GM18867 (cell line): ENCODE measurements at regions not wholly inside any gene's neighbourhood (a gene's known extent, or its start where the extent isn't known, plus 50 kb on each side); places are given as distances from the start of the nearest gene placed in this dataset.

Source experiments
- ATAC-seq: cut with Tn5 transposase; IDR thresholded peaks from one replicate; pipeline ENCODE4 v1.9.1; 2021; ENCODE audit warnings: mild to moderate bottlenecking, moderate library complexity; ENCODE audit not compliant: unreplicated experiment

DNA sequence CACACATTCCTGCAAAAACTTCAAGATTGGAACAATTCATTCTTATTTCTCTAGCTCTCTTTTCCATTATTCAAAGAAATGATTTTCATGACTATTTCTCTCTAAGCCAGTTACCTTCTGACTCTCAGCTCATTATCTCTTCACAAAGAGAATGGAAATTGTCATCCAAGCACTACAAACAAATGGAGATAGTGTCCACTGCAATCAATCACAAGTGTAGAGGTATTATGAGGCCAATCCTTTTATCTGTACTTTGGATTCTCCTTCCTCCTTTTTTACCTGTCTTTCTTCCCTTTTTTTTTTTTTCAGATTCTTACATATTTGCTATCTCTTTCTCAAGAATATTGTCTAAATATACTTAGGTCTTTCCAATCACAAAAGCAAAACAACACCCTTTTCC lies 497.7 kb upstream of the MEF2C start:
- no peak for ATAC-seq

DNA sequence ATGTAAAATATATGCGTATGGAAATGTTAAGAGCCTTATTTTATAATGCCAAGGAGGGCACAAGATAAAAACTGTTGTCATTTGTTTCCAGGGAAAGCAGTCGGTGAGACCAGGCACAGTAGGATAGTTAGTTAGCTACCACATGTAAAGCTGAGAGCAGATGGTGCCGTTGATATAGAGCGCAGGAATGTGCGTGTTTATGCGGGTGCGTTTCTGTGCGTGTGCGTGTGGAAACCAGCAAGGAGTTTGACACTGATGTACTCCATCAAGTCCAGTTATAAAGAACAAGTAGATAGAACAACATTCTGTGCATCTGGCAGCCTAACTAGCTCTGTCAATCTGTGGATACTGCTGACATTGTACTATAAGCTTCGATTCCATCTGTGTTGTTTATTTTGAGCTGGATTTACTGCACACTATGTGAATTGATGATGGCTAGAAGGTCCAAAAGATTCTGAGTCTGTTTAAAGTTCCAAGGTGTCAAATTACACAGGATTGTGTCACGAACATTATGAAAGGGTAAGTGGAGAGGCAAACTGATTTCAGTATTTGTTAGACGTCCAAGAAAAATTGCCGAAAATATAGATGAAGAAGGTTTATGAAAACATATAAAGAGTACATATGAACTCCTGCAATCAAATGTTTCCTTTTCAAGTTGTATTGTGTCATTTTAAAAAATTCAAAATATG lies 494.9 kb upstream of the MEF2C start:
- no peak for ATAC-seq

DNA sequence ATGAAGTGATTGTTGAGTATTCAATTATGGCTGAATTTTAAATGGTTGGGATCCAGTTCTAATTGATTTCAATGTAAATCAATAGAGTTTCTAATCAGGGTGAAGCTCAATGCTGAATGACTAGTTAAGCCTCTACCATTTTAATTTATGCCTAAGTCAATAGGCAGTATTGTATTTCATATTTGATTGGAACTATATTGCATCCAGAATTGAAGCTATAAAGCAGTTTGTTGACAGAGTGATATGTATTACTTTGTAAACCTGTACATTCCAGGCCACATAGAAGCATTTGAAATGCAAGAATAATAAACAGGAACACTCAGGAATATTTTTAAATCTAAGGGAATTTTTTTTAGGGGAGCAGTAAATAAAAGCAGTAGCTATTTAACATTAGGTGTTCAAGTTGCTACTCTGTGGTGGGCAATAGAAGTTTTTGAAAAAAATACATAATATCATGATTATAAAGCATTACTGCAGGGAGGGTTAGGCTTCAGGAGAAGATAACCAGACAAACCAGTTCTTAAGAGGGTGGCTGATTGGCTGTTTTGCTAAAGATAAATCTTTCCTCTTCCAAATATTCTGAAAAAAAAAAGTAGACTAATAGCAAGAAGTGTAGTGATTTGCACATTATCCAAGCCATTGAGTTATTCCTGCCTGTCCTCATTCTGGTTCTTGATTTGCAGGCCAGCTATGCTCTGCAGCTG lies 492.0 kb upstream of the MEF2C start:
- no peak for ATAC-seq

DNA sequence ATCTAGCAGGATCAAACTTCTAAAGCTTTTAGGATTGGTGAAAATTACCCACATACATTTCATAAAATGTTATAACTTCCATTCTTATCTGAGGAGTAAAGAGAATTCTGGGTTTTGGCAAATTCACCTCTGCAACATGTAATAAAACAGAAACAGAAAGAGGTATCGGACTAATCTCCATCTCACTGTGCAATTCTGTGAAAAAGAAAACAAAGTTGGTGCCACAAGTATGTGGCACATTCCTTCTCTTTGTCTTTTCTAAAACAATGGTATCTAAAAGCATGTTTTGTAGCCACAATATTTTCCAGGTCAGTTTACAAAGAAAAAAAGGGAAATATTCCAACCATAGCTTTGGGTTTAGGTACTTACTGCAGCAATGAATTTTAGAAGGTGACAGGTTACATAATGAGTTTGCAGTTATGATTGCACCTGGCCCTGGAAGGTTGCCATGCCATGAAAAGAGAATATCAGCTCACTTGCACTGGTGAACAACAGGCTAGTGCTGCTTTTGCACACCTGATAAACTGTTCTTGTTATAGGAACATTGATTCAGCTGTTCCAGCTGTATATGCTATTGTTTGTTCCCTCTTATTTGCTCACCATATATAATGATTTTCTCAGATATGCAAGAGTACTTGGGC lies 491.3 kb upstream of the MEF2C start:
- peak; percentile 58 for ATAC-seq

DNA sequence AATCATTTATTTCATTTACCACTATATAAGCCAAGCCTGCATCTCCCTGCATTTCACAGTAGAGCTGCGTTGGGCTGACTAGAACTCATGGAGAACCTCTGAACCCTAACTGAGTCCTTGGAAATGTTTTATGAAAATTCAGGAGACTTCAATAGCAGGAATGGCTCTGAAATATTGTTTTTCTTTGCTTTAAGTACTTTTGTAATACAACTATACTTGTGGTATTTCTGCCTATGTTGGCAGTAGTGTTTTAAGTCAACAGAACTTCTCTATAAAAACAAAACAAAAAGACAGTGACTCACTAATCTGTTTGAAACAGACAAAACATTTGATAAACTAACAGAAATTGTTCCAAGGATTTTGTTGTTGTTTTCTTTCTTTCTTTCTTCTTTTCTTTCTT lies 489.2 kb upstream of the MEF2C start:
- no peak for ATAC-seq

DNA sequence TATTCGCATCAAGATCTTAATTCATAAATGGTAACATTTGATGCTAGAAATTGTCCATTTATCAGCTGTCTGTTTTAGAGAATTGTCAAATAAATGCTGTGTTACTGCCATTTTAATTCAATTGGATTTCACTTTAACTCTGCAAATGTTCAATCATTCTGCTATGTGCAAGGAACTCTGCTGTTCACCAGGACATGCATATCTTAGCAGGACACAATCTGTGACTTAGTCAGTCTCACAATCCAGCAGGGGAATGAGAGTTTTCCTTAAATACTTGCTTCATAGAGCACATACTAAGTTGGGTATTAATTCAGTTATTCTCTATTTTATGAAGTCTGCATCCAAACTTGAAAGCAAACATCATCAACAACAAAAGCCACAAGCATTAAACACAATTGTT lies 488.7 kb upstream of the MEF2C start:
- ATAC-seq: no peak

DNA sequence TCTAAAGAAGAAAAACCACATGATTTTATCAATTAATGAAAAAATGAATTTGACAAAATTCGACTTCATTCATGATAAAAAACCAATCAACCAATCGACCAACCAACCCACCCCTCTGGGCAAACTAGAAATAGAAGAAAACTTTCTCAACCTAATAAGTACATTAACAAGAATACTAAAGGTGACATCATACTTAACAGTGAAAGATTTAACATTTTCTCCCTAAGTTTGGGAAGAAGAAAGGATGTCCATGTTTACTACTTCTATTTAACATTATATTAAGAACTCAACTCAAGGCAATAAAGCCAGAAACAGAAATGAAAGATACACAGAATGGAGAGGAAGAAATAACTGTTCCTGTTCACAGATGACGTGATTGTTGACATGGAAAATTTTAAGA lies 476.1 kb upstream of the MEF2C start:
- no peak for ATAC-seq

DNA sequence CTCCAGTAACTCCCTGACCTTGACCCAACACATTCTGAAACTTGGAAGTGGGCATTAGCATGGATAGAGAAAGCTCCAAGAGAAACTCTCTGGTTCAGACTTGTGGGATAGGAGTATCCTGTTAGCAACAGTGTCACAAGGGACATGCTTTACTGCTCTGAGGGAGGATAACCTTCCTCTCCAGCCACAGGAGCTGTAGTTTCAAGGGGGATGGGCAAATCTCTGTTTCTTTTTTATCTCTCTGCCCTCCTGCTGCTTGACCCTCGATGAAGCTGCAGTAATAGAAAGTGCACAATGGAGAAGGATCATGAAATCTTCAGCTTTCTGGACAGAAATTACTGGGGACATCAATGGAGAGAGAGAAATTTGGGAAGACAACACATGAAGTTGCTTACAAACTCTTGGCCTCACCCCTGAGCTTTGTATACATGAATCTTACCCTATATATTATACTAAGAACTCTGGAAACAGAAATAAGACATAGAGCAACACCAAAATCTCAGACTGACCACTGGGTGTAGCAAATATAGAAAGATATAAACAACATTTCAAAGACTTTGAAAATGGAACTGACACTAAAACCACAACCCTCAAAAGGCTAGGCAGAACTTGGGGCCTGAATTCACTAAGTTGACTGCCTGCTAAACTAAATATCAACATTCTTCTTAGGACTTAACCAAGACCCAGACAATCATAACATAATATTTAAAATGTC lies 471.0 kb upstream of the MEF2C start:
- ATAC-seq: peak; percentile 85

DNA sequence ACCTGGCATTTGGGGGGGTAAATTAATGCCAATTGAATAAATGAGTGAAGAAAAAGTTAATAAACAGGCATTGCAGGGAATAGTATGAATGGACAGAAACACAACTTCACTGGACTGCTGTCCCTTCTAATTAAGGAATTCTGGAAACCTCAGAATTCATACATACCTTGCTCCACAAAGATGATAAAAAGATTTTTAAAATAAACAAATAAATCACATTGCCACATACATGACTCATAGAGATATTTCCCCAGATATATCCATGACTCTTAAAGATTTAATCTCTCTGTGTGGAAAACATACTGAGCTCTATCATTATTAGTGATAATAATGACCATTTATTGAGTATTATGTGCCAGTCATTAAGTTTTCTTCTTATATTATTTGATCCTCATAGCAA lies 469.0 kb upstream of the MEF2C start:
- no peak for ATAC-seq

DNA sequence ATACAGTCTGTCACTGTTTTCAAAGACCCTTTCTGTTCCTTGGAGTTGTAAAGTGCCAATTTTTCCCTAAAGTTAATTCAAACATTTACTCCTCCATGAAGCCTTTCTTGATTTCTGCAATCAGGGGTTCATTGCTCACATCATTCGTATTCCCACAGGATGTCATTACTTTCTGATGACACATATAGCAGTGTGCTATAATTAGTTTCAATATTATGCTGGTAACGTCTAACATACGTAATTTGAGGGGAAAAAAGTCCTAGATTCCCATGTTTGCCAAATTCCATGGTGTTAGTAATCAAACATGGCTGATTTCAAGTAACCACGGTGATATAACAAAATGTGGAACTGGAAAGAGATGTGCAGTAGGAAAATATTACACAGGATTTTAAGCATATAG lies 468.2 kb upstream of the MEF2C start:
- ATAC-seq: no peak

DNA sequence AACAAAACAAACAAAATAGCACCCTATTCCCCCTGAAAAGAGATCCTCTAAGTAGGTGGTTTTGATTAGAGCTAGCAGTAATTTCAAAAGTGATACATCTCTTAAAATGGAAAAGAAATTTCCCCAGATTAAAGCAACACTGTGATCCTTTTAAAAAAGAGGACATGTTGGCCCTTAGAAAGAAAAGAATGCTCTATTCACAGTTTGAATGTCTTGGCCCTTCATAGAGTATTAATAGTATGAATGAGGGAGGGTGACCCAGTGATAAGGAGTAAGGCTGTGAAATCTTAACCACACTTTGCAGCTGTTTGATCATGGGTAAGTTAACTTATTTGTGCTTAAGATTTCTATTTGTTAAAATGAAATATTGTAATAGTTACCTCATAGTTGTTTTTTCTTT lies 467.7 kb upstream of the MEF2C start:
- ATAC-seq: no peak

DNA sequence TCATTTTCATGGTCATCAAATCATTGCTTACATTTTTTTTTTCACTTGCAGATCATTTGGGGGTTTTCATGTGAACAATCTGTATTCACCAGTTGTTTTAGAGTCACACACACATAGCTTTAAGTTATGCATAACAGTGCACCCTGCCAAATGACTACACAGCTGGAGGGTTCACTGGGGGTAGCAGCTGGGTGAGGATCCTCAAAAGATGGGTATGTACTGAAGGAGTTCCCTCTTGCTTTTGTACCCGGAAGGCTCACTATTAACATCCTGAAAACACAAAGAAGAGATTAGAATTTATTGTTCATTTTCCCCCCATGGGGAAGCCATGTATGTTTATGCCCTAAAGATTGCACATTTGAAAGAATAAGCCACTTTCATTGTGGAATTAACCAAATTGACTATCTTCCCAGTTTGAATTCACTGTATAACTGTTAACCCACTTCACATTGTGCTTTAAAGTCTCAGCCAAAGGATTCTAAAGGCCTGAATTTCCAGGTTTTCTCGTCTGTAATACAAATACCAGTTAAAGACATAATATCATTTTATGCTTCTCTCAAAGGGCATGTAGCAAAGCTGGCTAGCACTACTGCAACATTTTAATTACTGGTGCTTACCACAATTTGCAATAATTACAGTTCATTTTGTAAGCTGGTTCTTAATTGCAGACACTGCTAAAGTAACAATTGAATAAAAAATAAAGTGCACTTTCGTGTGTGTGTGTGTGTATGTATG lies 466.4 kb upstream of the MEF2C start:
- no peak for ATAC-seq

DNA sequence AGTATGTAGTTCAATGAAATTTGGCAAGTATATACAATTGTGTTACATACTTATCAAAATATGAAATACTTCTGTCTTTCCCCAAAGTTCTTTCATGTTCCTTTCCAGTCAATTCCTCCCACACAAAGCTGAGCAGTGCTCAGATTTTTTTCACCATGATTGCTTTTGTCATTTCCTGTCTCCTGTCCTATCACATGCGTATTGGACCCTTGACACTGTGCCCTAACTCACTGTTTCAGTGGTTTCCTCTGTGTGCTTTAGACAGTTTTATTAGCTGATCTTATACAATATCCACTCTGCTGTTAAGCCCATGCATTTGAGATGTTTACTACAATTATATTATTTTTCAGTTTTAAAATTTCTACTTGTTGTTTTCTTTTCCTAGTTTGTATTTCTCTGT lies 463.6 kb upstream of the MEF2C start:
- ATAC-seq: no peak

DNA sequence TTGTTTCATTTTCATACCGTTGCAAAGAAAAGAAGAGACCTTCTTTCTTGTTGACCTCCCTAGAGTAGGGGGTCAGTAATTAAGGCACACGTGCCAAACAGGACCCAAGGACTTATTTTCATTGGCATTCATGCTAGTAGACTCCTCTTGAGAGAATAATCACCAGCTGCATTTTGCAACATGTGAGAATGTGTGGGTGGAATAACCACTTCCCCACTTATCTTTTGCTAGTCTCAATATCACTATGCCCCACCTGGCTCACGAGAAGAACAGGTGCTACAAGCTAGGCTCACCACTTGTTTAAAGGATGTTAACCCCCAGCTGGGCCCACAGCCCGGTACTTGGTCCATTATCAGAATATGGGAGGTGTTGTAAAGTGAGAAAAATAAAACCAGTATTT lies 460.7 kb upstream of the MEF2C start:
- ATAC-seq: peak; percentile 89

DNA sequence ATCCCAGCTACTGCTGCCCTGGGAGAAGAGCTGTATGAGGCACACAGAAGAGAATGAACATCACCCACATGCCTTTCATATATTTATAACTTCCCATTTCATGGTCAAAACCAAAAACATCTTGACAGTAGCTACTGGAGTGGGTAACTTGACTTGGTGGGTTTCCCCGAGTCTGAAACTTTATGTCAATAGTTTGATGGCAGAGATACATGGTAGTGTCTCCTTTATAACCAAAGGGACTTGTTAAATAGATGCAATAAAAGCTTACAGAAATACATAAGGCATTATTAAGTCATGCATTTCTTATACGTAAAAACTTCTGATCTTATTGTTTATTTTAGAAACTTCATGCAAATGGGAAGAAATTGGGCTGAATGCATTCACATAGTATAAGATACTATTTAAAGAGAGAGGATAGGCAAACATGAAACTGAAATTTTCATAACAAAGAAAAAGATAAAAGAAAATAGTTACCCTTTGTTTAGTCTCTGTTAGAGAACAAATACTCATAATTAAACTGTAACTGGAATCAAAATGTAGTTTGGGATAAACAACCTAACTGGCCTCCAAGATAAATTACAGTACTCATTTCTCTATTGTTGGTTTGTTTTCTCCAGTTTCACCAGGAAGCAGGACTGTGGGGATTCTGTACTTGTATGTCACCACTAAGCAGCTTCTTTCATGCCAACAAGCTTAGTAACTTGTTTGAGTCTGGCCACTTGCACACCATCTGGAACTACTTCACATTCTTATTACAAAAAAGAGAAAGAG lies 459.3 kb upstream of the MEF2C start:
- peak; percentile 36 for ATAC-seq

DNA sequence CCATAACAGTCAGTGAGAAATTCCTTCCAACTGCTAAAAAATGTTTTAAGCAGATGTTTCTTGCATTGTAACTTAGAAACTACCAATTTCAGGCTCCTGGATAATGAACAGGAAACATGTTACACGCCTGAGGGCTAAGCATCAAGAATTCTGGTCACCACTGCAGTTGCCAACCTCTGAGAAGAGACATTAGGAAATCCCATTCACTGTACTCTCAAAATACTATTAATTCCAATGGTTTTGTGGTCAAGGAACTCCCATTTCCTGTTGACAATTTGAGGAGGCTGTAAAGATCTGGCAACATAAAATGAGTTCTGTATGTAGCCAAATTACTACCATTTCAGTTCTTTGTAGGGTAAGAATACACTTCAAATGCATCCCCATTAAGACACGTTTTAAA lies 456.0 kb upstream of the MEF2C start:
- no peak for ATAC-seq

DNA sequence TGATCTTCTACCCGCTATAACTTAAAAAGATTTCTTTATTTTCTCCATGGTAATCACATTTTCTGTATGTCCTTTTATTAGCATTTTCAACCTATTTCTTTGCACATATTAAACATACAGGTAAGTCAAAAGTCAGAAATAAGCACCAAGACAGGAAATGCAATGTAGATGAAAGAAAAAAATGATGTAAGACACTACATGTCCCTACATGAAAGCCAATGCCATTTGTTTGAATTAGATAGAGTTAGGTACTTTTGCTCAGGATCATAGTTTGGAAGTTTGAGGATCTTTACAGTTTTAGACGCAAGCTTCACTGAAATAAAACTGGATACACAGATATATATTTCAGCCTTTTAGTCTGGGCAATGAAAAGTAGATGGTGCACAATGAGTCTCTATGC lies 453.1 kb upstream of the MEF2C start:
- no peak for ATAC-seq

DNA sequence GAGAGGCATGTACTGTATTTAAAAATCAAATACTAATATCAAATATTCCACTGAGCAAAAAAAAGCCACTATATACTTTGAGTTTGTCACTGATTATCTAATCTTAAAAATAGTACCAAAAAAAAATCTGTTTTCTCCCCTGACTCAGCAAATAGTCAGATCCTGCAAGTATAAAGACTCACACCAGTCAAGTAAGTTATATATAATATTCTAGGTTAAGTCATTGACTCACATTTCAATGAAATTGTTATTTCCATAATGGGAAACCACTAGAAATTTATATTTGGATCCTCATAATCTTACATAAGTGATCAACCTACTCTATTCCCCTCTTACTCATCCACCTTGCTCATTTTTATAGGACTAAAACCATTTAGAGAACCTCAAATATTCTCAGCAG lies 447.2 kb upstream of the MEF2C start:
- ATAC-seq: no peak

DNA sequence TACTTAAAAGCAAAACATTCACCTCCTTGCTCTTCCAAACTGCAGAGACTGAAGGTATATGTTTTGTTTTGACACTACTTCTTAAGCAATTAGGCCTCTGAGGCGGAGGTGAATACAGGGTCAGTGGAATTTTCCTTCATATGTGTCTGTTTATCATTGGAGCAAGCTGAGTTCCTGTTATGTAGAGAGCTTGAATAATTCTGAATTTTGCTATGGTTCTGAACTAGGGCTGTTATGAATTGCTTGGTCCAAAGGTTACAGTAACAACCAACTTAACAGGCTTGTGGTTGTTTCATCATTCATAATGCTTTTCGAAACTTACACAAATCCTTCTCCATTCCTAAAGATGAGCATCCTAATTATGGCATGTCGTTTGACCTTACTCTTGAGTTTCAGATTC lies 444.6 kb upstream of the MEF2C start:
- ATAC-seq: no peak

DNA sequence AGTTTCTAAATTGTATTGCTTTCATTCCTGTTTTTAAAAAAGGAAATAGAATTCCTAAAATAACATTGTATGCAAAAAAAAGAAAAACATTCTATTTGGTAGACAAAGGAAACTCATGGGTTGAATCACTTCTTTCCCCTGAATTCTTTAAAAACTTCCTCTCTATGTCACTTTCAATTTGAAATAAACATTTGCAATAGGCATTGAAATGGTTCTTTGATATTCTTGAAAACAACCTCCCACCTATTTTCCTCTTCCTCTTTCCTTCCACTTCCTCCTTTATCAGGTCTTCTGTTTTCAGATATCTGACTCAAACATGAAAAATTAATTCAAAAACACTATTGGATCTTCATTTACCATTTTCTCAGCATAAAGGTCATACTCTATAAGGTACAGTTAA lies 442.0 kb upstream of the MEF2C start:
- no peak for ATAC-seq
